Mesothelial cell of epicardium (in vitro differentiated cells): ENCODE measurements at regions not wholly inside any gene's neighbourhood (a gene's known extent, or its start where the extent isn't known, plus 50 kb on each side); places are given as distances from the start of the nearest gene placed in this dataset.
"Not testable (repeated sequence)": the region's sequence is repeated elsewhere in the genome, so short reads cannot be mapped to it uniquely, and the experiment has no call there.

Source experiments
- DNase-seq, 2 experiments: peaks; one replicate each; pipeline ENCODE4 v3.0.0; 2021; ENCODE audit warnings: low spot score in 2 of 2; ENCODE audit not compliant: unreplicated experiment in 2 of 2
- H3K27ac Mint-ChIP-seq: 2 replicates; pipeline ENCODE4 v1.8.0; 2021; ENCODE audit warnings: mixed read lengths
- H3K27me3 Mint-ChIP-seq: 2 replicates; pipeline ENCODE4 v1.8.0; 2021; ENCODE audit warnings: low read depth, mixed read lengths
- H3K36me3 Mint-ChIP-seq: 2 replicates; pipeline ENCODE4 v1.8.0; 2021; ENCODE audit warnings: mixed read lengths
- H3K4me1 Mint-ChIP-seq: 2 replicates; pipeline ENCODE4 v1.8.0; 2021; ENCODE audit warnings: mixed read lengths
- H3K4me3 Mint-ChIP-seq: 2 replicates; pipeline ENCODE4 v1.8.0; 2021; ENCODE audit warnings: mild to moderate bottlenecking, moderate library complexity, mixed read lengths
- H3K9me3 Mint-ChIP-seq: 2 replicates; pipeline ENCODE4 v1.8.0; 2021; ENCODE audit warnings: mixed read lengths
- TF ChIP-seq, protein P1 (sequence below): fragments of 200-600 bp; sonication (generic); IDR thresholded peaks from one replicate; pipeline ENCODE4 v1.5.0; 2021; ENCODE audit warnings: antibody characterized with exemption; ENCODE audit not compliant: unreplicated experiment

DNA sequence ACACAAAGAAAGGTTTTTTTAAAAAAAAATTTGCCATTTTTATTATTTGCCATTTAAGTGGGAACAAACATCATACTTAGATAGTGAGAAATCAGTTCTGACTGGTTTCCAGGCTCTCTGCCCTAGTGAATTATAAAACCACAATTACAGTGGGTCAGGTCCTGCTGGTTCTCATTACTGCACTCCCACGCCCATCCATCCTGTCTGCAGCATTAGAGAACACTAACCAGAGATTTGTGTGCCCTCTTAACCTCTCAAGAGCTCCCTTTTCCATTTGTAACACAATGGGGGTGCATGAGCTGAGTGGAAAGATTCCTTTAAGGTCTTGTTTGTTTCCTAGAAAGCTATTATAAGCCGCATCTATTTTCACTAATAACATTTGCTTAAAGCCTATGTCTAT lies 489.3 kb downstream of the AMY1C start:
- H3K9me3 Mint-ChIP-seq: no peaks in the 10 kb centered on the region
- TF ChIP-seq, protein P1, sequence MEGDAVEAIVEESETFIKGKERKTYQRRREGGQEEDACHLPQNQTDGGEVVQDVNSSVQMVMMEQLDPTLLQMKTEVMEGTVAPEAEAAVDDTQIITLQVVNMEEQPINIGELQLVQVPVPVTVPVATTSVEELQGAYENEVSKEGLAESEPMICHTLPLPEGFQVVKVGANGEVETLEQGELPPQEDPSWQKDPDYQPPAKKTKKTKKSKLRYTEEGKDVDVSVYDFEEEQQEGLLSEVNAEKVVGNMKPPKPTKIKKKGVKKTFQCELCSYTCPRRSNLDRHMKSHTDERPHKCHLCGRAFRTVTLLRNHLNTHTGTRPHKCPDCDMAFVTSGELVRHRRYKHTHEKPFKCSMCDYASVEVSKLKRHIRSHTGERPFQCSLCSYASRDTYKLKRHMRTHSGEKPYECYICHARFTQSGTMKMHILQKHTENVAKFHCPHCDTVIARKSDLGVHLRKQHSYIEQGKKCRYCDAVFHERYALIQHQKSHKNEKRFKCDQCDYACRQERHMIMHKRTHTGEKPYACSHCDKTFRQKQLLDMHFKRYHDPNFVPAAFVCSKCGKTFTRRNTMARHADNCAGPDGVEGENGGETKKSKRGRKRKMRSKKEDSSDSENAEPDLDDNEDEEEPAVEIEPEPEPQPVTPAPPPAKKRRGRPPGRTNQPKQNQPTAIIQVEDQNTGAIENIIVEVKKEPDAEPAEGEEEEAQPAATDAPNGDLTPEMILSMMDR: no peak
- H3K36me3 Mint-ChIP-seq: no peaks in the 10 kb centered on the region
- H3K4me3 Mint-ChIP-seq: no peak overlapping the region
- H3K27me3 Mint-ChIP-seq: no peaks in the 10 kb centered on the region
- no peak for DNase-seq
- H3K27ac Mint-ChIP-seq: no peak overlapping the region
- peaks cover 28% of the 10 kb centered on the region for H3K4me1 Mint-ChIP-seq

DNA sequence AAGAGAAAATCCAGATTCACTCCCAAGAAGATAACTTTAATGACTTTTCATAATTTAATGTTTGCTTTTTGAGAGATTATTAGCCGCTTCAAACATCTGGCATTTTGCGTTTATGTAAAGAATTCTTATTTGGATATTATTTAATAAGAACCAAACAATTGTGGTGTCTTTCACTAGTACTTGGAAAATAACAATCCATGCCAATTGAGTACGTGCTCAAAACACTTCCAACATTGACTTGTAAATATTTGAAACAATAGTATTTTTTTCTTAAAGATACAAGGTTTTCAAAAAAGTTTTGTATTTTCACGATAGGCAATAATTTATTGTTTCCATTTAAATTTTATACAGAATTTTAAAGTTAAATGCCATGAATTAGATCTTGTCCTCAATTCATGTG lies 498.7 kb downstream of the AMY1C start:
- DNase-seq: no peak
- no peaks in the 10 kb centered on the region for H3K9me3 Mint-ChIP-seq
- TF ChIP-seq, protein P1: no peak
- no peaks in the 10 kb centered on the region for H3K36me3 Mint-ChIP-seq
- H3K4me1 Mint-ChIP-seq: peaks cover 4% of the 10 kb centered on the region
- H3K27me3 Mint-ChIP-seq: no peaks in the 10 kb centered on the region
- H3K4me3 Mint-ChIP-seq: no peak overlapping the region
- no peak overlapping the region for H3K27ac Mint-ChIP-seq

DNA sequence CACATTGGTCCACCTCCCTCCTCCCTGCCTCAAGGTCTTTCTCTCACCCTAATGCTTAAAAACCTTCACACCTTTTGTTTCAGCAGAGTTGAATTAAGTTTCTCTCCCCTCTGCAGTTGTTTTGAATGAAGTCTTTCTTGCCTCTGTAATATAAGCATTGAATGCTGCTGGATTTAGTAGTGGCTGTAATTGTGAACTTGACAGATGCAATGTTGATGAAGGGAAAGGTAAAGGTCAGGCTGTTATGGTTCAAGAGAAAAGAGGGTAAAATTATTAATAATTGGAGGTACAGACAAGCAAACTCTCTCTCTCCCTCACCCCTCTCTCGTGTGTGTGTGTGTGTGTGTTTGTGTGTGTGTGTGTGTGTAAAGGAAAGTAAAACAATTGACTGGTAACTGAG lies 509.8 kb downstream of the AMY1C start:
- Mint-ChIP-seq H3K4me1 (peaks cover 13% of the 10 kb centered on the region), H3K27ac (no peak overlapping the region), H3K4me3 (no peak overlapping the region), H3K9me3 (peaks cover 5% of the 10 kb centered on the region), H3K27me3 (no peaks in the 10 kb centered on the region), H3K36me3 (no peaks in the 10 kb centered on the region)
- no peak for DNase-seq
- TF ChIP-seq, protein P1: no peak

DNA sequence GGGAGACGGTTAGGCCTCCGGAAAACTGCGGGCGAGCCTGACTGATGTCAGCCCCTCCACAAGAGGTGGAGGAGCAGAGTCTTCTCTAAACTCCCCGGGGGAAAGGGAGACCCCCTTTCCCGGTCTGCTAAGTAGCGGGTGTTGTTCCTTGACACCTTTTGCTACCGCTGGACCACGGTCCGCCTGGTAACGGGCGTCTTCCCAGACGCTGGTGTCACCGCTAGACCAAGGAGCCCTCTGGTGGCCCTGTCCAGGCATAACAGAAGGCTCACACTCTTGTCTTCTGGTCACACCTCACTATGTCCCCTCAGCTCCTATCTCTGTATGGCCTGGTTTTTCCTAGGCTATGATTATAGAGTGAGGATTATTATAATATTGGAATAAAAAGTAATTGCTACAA lies 513.4 kb downstream of the AMY1C start:
- H3K9me3 Mint-ChIP-seq, DNase-seq, H3K4me3 Mint-ChIP-seq, H3K27ac Mint-ChIP-seq, H3K27me3 Mint-ChIP-seq, H3K36me3 Mint-ChIP-seq: not testable (repeated sequence)
- peaks cover 13% of the 10 kb centered on the region for H3K4me1 Mint-ChIP-seq

DNA sequence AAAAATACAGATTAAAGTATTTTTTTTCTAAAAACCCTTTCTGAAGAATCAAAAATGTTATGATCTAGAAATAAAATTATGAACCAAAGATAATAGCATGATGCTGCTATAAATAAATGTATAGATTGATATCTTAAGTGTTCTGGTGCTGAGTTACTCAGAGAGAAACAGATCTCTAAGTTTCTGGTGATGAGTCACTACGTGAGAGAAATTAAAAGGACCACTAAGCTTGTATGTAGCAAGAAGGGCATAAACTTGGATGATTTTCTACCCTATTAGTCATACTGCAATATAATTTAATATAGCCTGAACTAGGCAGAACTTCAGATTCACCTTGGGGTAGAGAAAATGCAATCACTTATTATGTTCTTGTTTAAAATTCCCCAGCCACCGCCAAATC lies 514.8 kb downstream of the AMY1C start:
- Mint-ChIP-seq H3K4me3 (no peak overlapping the region), H3K36me3 (no peaks in the 10 kb centered on the region), H3K4me1 (peaks cover 8% of the 10 kb centered on the region), H3K9me3 (peaks cover 5% of the 10 kb centered on the region), H3K27ac (no peak overlapping the region), H3K27me3 (no peaks in the 10 kb centered on the region)
- no peak for DNase-seq
- TF ChIP-seq, protein P1: no peak

DNA sequence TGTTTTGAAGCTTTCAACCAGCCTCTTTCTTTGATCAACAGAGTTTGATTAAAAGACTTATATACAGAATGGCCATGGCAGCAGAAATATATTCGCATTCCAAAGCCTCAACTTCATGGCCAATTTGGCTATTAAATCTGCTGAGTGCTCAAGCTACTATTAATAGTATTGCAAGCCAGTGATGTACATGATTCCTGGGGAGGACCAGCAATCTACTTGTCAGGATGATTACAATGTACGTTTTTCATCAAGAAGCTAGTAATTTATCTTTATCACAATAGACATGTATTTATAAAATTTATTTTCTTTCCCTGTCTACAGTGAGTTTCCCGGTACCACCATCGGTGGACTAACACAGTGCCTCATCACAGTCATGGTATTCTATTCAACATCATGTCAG lies 515.5 kb downstream of the AMY1C start:
- no peak for DNase-seq
- H3K27me3 Mint-ChIP-seq: no peaks in the 10 kb centered on the region
- H3K4me3 Mint-ChIP-seq: no peak overlapping the region
- TF ChIP-seq, protein P1: no peak
- H3K27ac Mint-ChIP-seq: no peak overlapping the region
- no peaks in the 10 kb centered on the region for H3K36me3 Mint-ChIP-seq
- peaks cover 1% of the 10 kb centered on the region for H3K4me1 Mint-ChIP-seq
- H3K9me3 Mint-ChIP-seq: peaks cover 5% of the 10 kb centered on the region
